IPS DF 6.9 (cell line): ENCODE measurements at regions not wholly inside any gene's neighbourhood (a gene's known extent, or its start where the extent isn't known, plus 50 kb on each side); places are given as distances from the start of the nearest gene placed in this dataset.
"Not testable (repeated sequence)": the region's sequence is repeated elsewhere in the genome, so short reads cannot be mapped to it uniquely, and the experiment has no call there.

Source experiments
- DNase-seq: peaks from one replicate; pipeline ENCODE4 v3.0.0-alpha.2; 2013; ENCODE audit warnings: low read depth, low spot score
- H3K27ac ChIP-seq: one replicate; pipeline ENCODE4 v1.5.1; 2013; ENCODE audit warnings: low read length, control low read depth
- H3K27me3 ChIP-seq: 2 replicates; pipeline ENCODE4 v1.6.1; 2013; ENCODE audit warnings: mild to moderate bottlenecking, low read length; ENCODE audit not compliant: control insufficient read depth, insufficient read depth
- H3K36me3 ChIP-seq: 2 replicates; pipeline ENCODE4 v1.6.1; 2013; ENCODE audit warnings: low read length; ENCODE audit not compliant: control insufficient read depth, insufficient read depth
- H3K4me1 ChIP-seq: 2 replicates; pipeline ENCODE4 v1.6.1; 2013; ENCODE audit warnings: low read length; ENCODE audit not compliant: control insufficient read depth, insufficient read depth
- H3K4me3 ChIP-seq: 2 replicates; pipeline ENCODE4 v1.5.1; 2013; ENCODE audit warnings: mild to moderate bottlenecking, low read length
- H3K9me3 ChIP-seq: 2 replicates; pipeline ENCODE4 v1.6.1; 2013; ENCODE audit warnings: low read length, inconsistent platforms; ENCODE audit not compliant: control insufficient read depth, insufficient read depth
- WGBS: extraction: QIAGEN DNeasy Blood & Tissue Kit; methylation state at CpG from one replicate; pipeline ENCODE4 v1.1.7; 2013; ENCODE audit warnings: mixed read lengths, missing lambda C conversion rate; ENCODE audit not compliant: insufficient read length, insufficient coverage; 5-methylcytosine and 5-hydroxymethylcytosine counted together

GRCh38 chr5:103389357-103389756, 130.8 kb downstream of the MACIR start:
- Histone ChIP-seq H3K36me3 (no peaks in the 10 kb centered on the region), H3K27ac (no peak overlapping the region)
- DNase-seq: no peak

GRCh38 chr5:103385722-103386121, 127.2 kb downstream of the MACIR start:
- Histone ChIP-seq H3K36me3 (no peaks in the 10 kb centered on the region), H3K9me3 (no peaks in the 10 kb centered on the region), H3K27me3 (no peaks in the 10 kb centered on the region), H3K4me1 (no peaks in the 10 kb centered on the region), H3K27ac (no peak overlapping the region), H3K4me3 (no peak overlapping the region)
- no peak for DNase-seq

More at GRCh38 chr5:103389357-103389756, 130.8 kb downstream of the MACIR start:
- Histone ChIP-seq H3K27me3 (no peaks in the 10 kb centered on the region), H3K9me3 (no peaks in the 10 kb centered on the region), H3K4me1 (peaks cover 8% of the 10 kb centered on the region; the same call in 1 of the 2 replicates), H3K4me3 (no peak overlapping the region)
- no CpG with 5 or more reads among the region's 2 CpGs for WGBS

- H3K27me3 ChIP-seq, H3K4me3 ChIP-seq, H3K27ac ChIP-seq, DNase-seq, H3K36me3 ChIP-seq, H3K9me3 ChIP-seq, H3K4me1 ChIP-seq: not testable (repeated sequence)
- no CpG with 5 or more reads among the region's 4 CpGs for WGBS
These were observed 119.1 kb downstream of the MACIR start for GRCh38 chr5:103377638-103378037.

GRCh38 chr5:103375863-103376591, 117.5 kb downstream of the MACIR start:
- no CpG with 5 or more reads among the region's 3 CpGs for WGBS
- DNase-seq: no peak
- H3K9me3 ChIP-seq: no peaks in the 10 kb centered on the region; the same call in 1 of the 2 replicates
- no peaks in the 10 kb centered on the region for H3K27me3 ChIP-seq
- H3K27ac ChIP-seq: no peak overlapping the region
- H3K36me3 ChIP-seq: no peaks in the 10 kb centered on the region
- H3K4me1 ChIP-seq: no peaks in the 10 kb centered on the region; the same call in 1 of the 2 replicates
- no peak overlapping the region for H3K4me3 ChIP-seq

GRCh38 chr5:103375350-103375749, 116.8 kb downstream of the MACIR start:
- Histone ChIP-seq H3K4me1 (no peaks in the 10 kb centered on the region; the same call in 1 of the 2 replicates), H3K9me3 (no peaks in the 10 kb centered on the region; the same call in 1 of the 2 replicates), H3K27ac (no peak overlapping the region), H3K4me3 (no peak overlapping the region), H3K36me3 (no peaks in the 10 kb centered on the region), H3K27me3 (no peaks in the 10 kb centered on the region)
- WGBS: no CpG with 5 or more reads among the region's 1 CpG
- no peak for DNase-seq

- Histone ChIP-seq H3K36me3 (no peaks in the 10 kb centered on the region), H3K27ac (no peak overlapping the region), H3K4me3 (no peak overlapping the region), H3K4me1 (no peaks in the 10 kb centered on the region; the same call in 1 of the 2 replicates), H3K9me3 (no peaks in the 10 kb centered on the region; the same call in 1 of the 2 replicates), H3K27me3 (no peaks in the 10 kb centered on the region)
- WGBS: no CpG with 5 or more reads among the region's 4 CpGs
- no peak for DNase-seq
These were observed 116.0 kb downstream of the MACIR start for GRCh38 chr5:103374473-103374963.

- Histone ChIP-seq H3K36me3 (no peaks in the 10 kb centered on the region), H3K4me3 (no peak overlapping the region), H3K27me3 (no peaks in the 10 kb centered on the region), H3K9me3 (no peaks in the 10 kb centered on the region; the same call in 1 of the 2 replicates), H3K27ac (no peak overlapping the region), H3K4me1 (no peaks in the 10 kb centered on the region; the same call in 1 of the 2 replicates)
- DNase-seq: no peak
- no CpG with 5 or more reads among the region's 9 CpGs for WGBS
These were observed 115.3 kb downstream of the MACIR start for GRCh38 chr5:103373597-103374472.

GRCh38 chr5:103371046-103371607, 112.6 kb downstream of the MACIR start:
- WGBS: no CpG with 5 or more reads among the region's 2 CpGs
- H3K4me3 ChIP-seq: no peak overlapping the region
- H3K9me3 ChIP-seq: no peaks in the 10 kb centered on the region; the same call in 1 of the 2 replicates
- H3K36me3 ChIP-seq: no peaks in the 10 kb centered on the region
- no peak for DNase-seq
- H3K4me1 ChIP-seq: no peaks in the 10 kb centered on the region
- no peaks in the 10 kb centered on the region for H3K27me3 ChIP-seq
- H3K27ac ChIP-seq: no peak overlapping the region

- Histone ChIP-seq H3K27me3 (no peaks in the 10 kb centered on the region), H3K27ac (no peak overlapping the region), H3K4me3 (no peak overlapping the region), H3K9me3 (no peaks in the 10 kb centered on the region; the same call in 1 of the 2 replicates), H3K4me1 (no peaks in the 10 kb centered on the region), H3K36me3 (no peaks in the 10 kb centered on the region)
- no peak for DNase-seq
- WGBS: no CpG with 5 or more reads among the region's 2 CpGs
These were observed 110.9 kb downstream of the MACIR start for GRCh38 chr5:103369125-103370120.
